Kidney glomerular epithelial cell (primary cell): ENCODE measurements at regions not wholly inside any gene's neighbourhood (a gene's known extent, or its start where the extent isn't known, plus 50 kb on each side); places are given as distances from the start of the nearest gene placed in this dataset.

Source experiments
- DNase-seq: peaks from one replicate; lab custom pipeline; 2025; lab: John Stamatoyannopoulos, UW

- DNase-seq: peak; percentile 23
Measured at GRCh38 chr6:54717849-54718455, 128.6 kb upstream of the FAM83B start.

DNA sequence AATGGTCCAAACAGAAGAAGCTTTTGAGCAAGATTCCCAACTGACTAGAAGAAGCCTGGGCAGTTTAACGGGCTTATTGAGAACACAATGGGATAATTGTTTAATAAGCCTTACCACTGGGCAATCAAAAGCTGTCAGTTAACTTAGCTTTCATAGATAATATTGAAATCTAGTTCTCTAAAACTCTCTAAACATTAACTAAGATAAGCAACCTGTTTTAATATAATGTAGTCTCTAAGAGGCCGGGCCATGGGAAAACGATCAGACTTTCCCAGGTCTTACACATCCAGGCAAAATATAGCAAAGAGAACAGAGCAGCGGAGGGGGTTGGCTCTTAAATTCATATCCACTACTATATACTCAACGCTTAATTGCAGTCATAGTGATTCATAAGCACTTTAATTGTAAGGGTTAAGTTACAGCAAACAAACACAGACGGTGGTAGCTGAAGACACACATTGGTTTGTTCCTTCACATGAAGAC lies 128.0 kb upstream of the FAM83B start:
- no peak for DNase-seq

GRCh38 chr6:54719131-54719530 lies 127.4 kb upstream of the FAM83B start:
- no peak for DNase-seq

DNA sequence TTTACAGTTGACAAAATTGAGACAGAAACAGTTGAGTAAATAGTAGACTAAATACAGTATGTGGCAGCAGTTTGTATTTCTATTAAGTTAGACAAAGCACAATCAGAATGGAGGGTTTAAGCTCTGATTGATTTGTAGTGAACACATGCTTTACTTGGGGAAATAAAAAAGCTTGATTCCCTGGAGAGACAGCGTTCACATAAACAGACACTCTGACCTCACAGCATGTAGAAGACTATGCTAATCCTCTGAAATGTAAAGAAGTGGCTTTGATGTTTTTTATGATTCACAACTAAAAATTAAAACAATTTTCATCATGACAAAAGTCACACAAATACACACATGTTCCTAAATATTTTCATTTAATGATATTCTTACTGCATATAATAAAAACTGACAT lies 126.9 kb upstream of the FAM83B start:
- DNase-seq: no peak

DNA sequence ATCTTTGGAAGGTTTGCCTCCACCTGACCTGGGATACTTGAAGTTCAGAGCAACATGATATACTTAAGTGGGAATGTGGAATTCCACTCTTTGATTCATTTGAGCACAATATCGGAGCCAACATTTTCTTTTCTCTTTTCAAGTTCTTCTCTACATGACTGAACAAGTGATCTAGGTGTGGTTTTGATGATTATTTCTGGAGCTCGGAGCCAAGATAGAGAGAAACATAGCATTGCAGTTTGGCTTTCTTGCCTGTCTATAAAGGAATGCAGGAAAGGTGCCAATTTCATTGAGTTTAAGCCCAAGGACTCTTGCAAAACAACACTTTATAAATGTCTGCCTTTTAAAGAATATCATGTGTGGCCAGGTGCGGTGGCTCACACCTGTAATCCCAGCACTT lies 124.2 kb upstream of the FAM83B start:
- no peak for DNase-seq

DNA sequence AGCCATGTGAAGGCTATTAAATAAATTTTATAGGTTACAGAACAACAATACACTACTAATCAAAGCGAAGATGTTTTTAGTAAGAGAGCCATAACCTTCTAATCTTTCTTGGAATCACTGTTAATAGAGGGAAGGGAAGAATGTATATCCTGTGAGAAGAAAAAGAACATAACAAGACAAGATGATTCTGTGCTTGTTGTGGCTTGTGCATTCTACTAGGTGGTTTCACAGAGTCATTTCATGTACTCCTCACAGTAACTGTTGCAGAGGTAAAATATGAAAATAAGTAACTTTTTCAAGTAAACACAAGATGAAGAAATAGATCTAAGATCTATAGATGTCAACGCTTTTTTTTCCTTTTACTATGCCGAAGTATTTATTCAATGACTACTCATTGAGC lies 116.9 kb upstream of the FAM83B start:
- no peak for DNase-seq

- no peak for DNase-seq
Measured at GRCh38 chr6:54730767-54731630, 115.6 kb upstream of the FAM83B start.

DNA sequence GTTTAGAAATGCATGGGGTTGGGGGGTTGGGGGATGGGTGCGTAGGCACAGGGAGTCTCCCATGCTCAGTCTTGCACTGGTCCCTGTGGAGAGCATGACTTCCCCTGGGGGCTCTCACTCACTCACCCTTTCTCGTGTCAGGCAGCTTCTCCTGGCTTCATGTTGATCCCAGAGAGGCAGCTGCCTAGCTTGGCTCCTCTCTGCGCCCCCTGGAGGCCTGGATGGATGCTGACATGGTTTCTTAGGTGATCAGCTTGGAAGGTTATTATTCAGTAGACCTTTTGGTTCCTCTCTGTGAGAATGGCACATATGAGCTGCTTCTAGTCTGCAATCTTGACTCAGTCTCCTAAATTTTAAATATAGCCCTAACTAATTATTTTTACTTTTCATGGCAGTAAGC lies 109.3 kb upstream of the FAM83B start:
- no peak for DNase-seq

DNA sequence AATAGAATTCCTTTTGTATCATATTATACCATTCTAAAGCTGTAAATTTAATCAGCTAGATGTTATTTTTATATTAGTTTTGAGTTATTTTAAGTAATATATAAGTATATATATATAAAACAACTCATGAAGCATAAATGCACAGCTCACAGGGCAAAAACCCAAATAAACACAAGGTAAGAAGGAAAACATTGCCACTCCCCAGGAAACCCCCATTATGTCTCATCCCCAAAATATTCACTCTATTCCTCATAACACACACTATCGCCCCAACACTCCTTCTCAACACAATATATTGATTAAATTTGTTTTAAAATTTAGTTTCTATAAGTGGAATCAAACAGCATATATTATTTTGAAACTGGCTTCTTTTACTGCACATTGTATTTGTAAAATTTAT lies 98.6 kb upstream of the FAM83B start:
- DNase-seq: no peak

GRCh38 chr6:54754406-54754805 lies 92.2 kb upstream of the FAM83B start:
- DNase-seq: no peak

DNA sequence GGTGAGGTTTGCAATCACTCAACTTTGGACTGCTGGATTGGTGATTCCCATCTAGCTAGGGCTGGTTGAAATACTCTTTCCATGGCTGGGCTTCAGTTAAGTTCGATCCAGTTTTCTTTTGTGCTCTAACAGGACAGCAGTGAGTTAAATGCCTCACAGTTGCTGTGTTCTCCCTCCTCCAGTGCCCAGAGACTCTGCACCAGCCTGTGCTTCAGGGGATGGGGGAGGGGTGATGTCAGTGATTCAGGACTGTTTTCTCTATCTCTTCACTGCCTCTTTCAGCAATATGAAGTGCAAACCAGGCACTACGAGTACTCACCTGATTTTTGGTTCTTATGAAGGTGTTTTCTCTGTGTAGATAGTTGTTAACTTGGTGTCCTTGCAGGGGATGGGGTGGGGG lies 88.2 kb upstream of the FAM83B start:
- DNase-seq: no peak

- DNase-seq: no peak
Measured at GRCh38 chr6:54768494-54768893, 78.1 kb upstream of the FAM83B start.

GRCh38 chr6:54770328-54770727 lies 76.2 kb upstream of the FAM83B start:
- no peak for DNase-seq

DNA sequence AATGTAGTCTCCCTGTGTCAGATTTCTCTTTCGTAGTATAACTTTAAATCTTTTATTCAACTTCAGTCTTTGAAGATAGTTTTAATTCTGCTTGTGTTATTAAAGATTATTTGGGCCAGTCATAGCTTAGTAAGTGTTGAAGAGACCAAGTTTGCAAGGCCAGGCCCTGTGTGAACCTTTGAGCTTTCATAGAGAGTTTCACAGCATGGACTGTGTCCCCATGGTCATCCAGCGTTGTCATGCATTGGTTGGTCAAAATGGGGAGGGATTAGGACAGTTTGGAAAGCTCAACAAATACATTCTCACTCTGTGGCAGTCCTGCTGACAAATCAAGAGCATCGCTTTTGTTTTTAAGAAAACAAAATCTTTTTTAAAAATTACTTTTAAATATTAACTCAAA lies 74.6 kb upstream of the FAM83B start:
- no peak for DNase-seq

DNA sequence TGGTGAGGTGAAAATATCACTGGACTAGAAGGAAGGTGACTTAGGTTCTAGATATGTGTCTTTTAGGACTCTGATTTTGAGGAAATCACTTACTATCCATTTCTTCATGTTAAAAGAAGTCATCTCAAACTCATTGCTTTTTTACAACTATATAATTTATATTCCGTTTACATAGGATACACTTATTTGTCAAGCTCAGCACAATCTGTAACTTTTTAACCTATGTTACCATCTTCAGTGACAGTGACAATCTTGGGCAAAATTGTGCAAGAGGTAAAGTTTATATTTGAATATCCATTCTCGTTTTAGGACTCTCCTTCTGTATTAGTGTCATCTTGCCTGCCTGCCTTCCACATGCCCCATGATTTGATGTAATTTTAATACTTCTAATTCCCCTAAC lies 74.0 kb upstream of the FAM83B start:
- no peak for DNase-seq

DNA sequence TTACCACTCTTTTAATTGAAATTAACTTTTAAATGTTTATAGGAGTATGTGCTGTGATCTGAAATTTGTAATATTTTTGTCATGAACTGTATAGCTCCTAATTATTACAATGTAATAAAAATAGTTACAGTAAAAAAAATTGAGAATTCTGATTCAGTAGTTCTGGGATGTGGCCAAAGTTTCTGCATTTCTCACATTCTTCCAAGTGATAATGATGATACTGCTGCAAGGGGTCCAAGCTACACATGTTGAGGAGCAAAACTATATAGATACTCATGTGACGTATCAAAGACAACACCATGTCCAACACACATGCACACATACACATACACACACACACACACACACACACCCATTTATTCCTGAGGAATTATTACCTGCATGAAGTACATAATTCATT lies 71.0 kb upstream of the FAM83B start:
- DNase-seq: no peak

DNA sequence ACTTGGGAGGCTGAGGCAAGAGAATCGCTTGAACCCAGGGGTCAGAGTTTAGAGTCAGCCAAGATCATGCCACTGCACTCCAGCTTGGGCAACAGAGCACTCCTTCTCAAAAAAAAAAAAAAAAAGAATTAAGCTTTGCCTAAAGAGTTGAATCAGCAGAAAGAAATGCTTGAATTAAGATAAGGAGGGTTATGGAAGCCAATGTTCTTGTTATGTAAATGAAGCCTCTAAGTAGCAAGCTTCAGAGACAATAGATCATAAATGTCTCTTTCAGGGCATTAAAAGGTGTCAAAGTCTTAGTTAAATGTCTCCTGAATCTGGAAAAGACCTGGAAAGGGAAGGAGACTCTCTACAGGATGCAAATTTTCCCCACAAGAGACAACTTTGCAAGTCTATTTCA lies 69.7 kb upstream of the FAM83B start:
- DNase-seq: no peak

DNA sequence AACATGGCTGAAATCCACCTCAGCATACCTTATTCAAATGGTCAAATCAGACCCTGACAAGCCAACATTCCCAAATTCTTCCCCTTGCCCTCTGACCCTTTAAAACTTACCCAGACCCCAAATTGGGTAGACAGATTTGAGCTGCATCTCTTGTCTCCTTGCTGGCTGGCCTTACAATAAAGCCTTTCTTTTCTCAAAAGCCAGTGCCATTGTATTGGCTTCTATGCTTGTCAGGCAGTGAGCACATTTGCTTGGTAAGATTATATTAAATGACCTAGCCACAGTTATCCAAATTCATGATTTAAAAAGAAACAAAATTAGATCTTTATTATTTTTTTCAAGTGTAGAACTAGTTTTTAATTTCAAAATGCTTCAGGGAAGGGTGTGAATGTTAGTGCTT lies 67.8 kb upstream of the FAM83B start:
- no peak for DNase-seq

- DNase-seq: no peak
Measured at GRCh38 chr6:54784011-54784410, 62.6 kb upstream of the FAM83B start.

DNA sequence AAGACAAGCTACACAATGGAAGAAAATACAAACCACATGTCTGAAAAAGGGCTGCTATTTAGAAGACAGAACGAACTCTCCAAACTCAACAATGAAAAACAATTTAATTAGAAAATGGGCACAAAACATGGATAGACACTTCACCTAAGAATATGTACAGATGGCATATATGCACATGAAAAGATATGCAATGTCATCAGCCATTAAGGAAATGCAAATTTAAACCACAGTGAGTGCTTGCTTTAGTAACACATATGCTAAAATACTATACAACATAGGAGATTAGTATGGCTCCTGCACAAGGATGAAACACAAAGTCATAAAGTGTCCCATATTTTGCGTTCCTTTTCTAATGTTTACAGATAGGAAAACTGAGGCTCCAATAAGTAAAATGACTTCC lies 60.4 kb upstream of the FAM83B start:
- no peak for DNase-seq

- no peak for DNase-seq
Measured at GRCh38 chr6:54787825-54788224, 58.7 kb upstream of the FAM83B start.
